AG10803 (cell line): ENCODE measurements at regions not wholly inside any gene's neighbourhood (a gene's known extent, or its start where the extent isn't known, plus 50 kb on each side); places are given as distances from the start of the nearest gene placed in this dataset.
A peak's percentile ranks its signal among the peaks of the same experiment; 100 is the strongest.

Experiments used
- DNase-seq: peaks from one replicate; pipeline ENCODE4 v3.0.0; 2010; ENCODE audit warnings: low read depth
- H3K4me3 ChIP-seq: 2 replicates; pipeline ENCODE4 v1.5.1; 2011; ENCODE audit warnings: mild to moderate bottlenecking, low read length, control low read depth
- CTCF ChIP-seq: conservative IDR thresholded peaks from 2 replicates; pipeline ENCODE4 v1.5.1; 2011; ENCODE audit warnings: mild to moderate bottlenecking, low read length, control low read depth, inconsistent platforms

GRCh38 chr1:218717575-218717974, 372.4 kb downstream of the TGFB2 start:
- TF ChIP-seq CTCF, result no peak
- no peak overlapping the region for H3K4me3 ChIP-seq
- peak; percentile 60 for DNase-seq

DNA sequence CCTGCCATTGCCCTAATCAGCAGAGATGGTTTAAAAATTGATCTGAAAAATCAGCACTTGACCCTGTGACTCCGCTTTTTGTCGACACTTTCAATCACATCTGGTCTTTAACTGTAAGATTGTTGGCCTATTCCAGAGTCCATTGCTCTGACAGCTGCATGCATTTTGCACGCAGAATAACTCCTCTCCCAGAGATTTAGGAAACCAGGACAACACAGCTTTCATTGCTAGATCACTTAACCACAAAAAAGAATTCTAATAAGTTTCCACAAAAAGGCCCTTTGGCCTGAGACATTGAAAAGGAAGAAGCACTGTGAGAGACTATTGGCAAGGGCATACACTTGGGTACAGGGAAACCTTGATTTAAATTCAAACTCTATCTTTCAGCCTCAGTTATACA, 373.1 kb downstream of the TGFB2 start:
- no peak for TF ChIP-seq CTCF
- peak; percentile 74 for DNase-seq
- H3K4me3 ChIP-seq, result no peak overlapping the region

GRCh38 chr1:218718977-218719376, 373.8 kb downstream of the TGFB2 start:
- DNase-seq, result no peak
- no peak overlapping the region for H3K4me3 ChIP-seq
- no peak for TF ChIP-seq CTCF

- DNase-seq, result no peak
- TF ChIP-seq CTCF, result no peak
These were observed 383.9 kb downstream of the TGFB2 start for GRCh38 chr1:218728898-218729565.

GRCh38 chr1:218735436-218736032, 390.4 kb downstream of the TGFB2 start:
- TF ChIP-seq CTCF, result no peak
- DNase-seq, result peak; percentile 71
- H3K4me3 ChIP-seq, result no peak overlapping the region

More at GRCh38 chr1:218728898-218729565, 383.9 kb downstream of the TGFB2 start:
- H3K4me3 ChIP-seq, result no peak overlapping the region

DNA sequence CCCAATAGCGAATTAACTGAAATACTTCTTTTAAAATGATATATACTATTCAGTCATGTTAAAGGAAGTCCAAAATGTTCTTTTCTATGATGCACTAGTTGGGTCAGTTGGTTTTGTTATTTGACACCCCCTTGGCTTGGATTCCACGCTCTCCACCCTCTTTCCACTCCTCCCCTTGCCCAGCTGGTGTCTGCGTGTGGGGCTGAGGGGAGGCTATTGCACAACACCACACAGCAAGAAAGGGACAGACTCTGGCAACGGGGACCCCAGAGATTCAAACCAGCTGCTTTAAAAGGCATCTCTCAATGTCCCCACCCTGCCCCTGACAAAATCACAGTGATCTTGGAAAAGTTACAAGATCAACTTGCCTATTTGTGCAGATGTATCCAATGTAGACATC, 394.3 kb downstream of the TGFB2 start:
- DNase-seq, result peak; percentile 32
- TF ChIP-seq CTCF, result no peak
- H3K4me3 ChIP-seq, result no peak overlapping the region

GRCh38 chr1:218741852-218742251, 396.7 kb downstream of the TGFB2 start:
- no peak for TF ChIP-seq CTCF
- H3K4me3 ChIP-seq, result no peak overlapping the region
- DNase-seq, result no peak
